HG03196 (cell line): ENCODE measurements at regions not wholly inside any gene's neighbourhood (a gene's known extent, or its start where the extent isn't known, plus 50 kb on each side); places are given as distances from the start of the nearest gene placed in this dataset.
"Not testable (repeated sequence)": the region's sequence is repeated elsewhere in the genome, so short reads cannot be mapped to it uniquely, and the experiment has no call there.

Source experiments
- ATAC-seq: cut with Tn5 transposase; IDR thresholded peaks from one replicate; pipeline ENCODE4 v1.9.1; 2021; ENCODE audit not compliant: unreplicated experiment

DNA sequence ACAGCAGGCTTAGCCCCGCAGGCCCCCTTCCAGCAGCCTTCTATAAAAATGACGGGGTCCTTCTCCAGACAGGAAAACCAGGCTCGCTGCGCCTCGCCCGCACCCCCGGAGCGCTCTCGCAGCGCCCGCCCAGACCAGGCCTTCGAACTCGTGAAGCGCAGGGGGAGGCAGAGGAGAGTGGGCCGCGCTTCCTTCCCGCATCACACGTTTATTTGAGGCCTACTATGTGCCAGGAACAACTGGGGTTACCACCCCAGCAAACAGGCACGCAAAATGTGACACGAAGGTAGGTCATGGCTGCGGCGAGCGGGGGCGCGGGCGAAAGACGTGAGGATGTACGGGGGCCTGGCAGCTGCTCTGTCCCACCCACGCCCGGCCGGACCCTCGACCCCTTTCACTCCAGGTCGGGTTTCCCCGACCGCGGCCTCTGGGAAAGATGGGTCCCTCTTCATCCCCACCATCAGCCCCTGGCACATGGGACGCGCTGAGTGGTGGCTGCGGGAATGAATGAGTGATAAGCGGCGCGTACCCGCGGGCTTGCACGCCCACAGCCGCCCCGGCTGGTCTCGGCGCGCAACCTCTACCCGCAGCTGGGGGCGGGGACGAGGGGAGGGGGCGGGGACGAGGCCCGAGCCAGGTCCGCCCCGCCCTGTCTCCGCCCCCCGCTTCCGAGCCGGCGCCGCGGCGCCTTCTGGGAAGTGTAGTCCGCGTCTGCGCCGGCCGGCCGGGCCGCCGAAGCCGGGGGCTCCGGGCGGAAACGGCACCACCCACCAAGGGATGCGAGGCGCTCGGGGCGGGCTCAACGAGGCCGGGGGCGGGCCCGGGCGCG, 59.1 kb downstream of the ZNF467 start:
- ATAC-seq: peak; percentile 93

DNA sequence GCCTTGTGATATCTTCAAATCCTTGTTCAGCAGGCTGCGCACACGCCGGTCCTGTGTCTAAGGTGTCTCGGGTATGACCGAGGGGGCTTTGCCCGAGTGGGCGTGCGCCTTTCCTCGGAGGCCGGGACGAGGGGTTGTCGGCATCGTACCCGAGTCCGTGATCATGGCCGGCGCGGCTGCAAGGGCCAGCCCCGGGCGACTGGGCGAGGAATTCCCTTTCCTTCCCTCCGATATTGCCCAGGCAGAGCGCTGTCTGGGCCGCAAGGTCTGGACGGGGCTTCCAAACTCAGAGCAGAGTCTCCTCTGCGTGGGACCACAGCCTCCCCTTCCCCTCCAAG, 59.7 kb downstream of the ZNF467 start:
- no peak for ATAC-seq

DNA sequence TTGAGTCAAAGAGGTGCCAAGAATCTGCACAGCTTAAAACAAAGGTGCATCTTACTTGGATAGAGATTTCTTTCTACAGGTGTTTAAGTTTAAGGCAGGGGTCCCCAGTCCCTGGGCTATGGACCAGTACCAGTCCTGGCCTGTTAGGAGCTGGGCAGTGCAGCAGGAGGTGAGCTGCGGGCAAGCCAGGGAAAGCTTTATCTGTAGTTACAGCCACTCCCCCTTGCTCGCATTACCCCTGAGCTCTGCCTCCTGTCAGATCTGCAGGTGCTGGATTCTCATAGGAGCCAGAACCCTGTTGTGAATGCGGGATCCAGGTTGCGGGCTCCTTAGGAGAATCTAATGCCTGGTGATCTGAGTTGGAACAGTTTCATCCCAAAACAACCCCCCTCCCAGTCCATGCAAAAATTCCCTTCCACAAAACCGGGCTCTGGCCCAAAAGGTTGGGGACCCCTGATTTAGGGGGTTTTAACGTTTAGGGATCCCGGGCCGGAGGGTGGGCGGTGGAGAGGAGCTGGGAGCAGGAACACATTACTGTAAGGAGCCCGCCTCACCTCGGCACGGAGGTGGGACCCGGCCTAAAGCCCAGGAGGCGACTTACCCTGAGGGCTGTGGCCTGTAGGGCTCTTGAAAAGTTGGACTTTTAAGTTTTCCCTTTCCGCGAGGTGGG, 60.2 kb downstream of the ZNF467 start:
- no peak for ATAC-seq

DNA sequence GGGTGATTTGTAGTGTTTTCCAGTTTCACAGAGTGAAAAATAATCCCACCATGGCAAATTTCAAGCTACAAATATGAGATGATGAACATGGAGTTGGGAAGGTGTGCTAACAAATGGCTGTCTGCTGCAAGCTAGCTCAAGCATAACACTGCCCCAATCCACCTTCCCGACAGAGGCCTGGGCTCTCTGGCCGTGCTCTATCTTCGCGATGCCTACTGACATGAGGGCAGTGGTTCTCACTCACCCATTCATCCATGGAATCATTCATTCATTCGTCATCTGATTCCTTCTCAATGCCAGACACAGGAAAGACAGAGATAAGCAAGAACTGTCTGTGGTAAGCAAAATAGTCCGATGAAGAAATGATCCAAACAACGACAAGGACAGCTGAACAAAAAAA, 65.4 kb downstream of the ZNF467 start:
- no peak for ATAC-seq

DNA sequence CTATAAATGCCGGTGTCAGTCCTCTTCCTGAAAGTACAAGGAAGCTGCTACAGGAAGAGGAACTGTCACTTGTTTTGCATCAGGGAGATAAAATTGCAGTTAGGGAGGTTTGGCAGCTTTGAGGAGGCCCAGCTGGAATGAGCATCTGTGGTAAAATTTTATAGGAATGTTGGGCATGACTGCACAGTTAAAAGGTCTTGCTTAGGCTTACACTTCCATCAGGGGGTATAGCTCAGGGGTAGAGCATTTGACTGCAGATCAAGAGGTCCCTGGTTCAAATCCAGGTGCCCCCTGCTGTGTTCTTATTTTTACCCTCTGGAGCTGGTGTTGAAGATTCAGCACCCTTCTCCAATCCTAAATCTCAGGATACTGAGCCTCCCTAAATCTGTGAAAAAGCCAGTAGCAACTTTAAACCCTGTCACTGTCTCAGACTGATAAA, 65.9 kb downstream of the ZNF467 start:
- no peak for ATAC-seq

DNA sequence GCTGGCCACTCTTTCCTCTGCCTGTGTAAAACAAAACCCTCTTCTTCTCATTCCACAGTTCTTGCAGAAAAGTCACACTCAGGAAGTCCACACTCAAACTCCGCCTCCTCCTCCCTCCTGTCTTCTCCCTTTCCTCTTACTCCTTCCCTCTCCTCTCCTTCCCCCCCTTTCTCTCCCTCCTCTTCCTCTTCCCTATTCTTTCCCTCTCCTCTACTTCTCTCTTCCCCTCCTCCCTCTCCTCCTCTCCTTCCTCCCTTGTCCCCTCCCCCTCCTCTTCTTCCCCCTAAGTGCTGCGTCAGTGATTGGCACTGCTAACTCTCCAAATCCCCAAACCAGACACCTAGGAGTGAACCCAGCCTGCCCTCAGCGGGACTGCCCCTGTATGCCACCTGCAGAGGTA, 67.0 kb downstream of the ZNF467 start:
- no peak for ATAC-seq

DNA sequence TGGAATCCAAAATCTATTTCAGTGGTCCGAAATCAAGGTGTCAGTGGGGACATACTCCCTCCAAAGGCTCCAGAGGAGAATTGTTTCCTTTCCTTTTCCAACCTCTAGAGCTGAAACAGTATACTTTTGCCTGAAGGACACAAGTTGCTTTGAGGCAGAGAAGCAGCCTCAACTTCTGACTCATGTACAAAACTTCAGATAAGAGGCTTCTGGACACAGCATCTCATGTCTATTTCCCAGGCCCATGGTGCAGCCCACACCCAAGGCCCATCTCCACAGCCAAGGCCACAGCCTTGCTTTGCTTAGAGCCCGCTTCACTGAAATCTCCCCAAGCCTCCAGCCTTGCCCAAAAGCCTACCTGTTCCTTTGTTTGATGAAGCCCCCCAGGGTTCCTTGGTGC, 68.9 kb downstream of the ZNF467 start:
- no peak for ATAC-seq

DNA sequence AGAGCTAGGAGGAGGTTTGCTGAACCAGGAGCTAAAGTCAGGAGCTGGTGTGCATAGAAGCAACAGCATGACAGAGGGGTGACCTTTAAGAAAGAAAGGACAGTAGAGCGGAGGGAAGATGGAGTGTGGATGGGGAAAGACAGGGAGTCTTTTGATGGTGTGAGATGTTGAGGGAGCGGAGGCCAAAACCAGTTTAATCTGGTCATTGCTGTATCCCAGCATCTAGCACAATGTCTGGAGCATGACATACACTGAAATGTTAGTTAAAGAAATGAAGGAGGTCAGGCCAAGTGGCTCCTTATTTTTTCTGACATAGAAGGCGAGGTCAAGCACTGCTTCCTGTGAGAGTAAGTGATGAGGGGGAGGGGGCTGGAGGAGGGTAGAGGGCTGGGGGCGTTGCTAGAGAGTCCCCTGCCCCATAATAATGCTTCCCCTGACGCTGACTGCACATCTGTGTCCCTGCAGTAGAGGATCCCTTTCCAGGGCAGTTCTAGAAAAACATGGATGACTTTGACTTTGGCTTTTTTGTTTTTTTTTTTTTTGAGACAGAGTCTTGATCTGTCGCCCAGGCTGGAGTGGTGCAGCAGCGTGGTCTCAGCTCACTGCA, 70.2 kb downstream of the ZNF467 start:
- no peak for ATAC-seq

DNA sequence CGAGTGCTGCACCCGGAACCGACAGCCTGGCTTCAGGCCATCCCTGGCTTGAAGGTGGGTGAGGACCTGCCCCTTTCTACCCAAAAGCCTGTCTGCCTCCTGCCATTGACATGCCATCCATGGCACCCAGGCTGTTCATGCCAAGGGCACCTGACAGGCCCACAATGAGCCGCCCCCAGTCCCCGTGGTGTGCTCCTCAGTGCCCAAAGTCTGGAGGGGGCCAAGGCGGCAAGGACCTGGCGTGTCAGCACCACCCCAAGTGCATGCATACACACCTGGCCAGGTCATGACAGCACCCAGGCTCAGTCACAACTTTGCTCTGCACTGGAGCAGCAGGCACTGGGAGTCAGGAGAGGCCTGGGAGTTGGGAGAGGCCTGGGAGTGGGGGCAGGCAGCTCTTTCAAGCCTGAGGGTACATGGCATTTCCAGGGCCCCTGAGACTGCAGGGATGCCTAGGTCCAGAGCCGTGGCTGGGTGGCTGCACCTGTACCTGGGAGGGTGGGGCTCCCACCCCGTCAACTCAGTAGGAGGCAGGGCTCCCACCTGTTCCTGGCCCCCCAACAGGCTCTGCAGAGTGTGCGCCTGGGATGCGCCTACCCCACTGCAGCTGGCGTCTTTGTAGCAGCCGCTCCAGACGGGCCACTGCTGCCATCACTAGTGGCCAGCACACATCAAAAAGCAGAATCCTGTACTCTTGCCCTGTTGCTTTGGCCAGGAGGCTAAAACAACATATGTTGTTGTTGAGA, 71.7 kb downstream of the ZNF467 start:
- no peak for ATAC-seq

DNA sequence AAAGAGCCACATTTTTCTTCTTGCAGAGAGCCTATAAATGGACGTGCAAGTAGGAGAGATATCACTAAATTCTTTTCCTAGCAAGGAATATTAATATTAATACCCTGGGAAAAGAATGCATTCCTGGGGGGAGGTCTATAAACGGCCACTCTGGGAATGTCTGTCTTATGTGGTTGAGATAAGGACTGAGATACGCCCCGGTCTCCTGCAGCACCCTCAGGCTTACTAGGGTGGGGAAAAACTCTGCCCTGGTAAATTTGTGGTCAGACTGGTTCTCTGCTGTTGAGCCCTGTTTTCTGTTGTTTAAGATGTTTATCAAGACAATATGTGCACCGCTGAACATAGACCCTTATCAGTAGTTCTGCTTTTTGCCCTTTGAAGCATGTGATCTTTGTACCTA, 75.6 kb downstream of the ZNF467 start:
- ATAC-seq: not testable (repeated sequence)

DNA sequence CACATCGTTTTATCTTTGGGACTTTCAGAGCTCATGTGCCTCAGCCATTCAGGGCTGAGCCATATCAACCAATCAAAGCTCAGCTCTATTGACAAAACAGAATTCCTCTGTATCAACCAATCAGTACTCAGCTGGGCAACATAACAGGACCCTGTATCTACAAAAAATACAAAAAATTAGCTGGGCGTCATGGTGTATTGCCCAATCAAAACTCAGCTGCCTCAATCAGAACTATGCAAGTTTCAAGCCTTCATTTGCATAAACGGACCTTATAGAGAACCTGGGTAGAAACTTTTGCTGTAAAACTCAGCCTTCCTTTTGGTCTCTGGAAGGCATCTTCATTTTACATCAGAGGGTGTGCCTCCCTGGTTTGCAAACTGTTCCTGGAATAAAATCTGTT, 77.1 kb downstream of the ZNF467 start:
- ATAC-seq: no peak

DNA sequence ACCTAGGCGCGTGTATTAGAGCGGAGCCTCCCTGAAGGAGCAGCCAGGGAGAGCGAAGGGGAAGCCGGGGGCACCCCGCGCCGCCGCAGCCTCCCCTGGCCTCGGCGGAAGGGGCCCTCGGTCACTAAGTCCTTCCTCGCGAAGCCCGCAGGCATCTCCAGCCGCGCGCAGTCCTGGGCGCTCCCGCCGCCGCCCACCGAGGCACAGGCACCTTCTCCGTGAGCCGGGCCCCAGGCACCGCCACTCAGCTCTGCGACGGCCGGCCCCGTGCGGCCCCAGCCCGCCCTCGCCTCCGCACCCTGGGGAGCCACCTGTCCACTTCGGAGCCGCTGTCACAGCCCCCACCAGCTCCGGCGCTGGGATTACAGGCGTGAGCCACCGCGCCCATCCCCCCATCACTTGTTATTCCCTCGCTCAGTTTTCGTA, 80.8 kb downstream of the ZNF467 start:
- ATAC-seq: no peak

DNA sequence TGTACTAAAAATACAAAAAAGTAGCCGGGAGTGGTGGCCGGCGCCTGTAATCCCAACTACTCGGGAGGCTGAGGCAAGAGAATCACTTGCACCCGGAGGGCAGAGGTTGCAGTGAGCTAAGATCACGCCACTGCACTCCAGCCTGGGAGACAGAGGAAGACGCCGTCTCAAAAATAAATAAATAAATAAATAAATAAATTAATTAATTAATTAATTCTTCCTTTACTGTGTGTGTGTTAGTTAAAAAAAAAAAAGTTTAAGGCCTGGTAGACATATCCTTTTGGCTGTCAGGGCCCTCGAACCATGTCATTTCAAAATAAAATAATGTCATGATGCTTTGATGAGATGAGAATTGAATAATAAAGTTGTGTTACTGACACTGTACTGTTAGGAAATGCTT, 81.3 kb downstream of the ZNF467 start:
- no peak for ATAC-seq

DNA sequence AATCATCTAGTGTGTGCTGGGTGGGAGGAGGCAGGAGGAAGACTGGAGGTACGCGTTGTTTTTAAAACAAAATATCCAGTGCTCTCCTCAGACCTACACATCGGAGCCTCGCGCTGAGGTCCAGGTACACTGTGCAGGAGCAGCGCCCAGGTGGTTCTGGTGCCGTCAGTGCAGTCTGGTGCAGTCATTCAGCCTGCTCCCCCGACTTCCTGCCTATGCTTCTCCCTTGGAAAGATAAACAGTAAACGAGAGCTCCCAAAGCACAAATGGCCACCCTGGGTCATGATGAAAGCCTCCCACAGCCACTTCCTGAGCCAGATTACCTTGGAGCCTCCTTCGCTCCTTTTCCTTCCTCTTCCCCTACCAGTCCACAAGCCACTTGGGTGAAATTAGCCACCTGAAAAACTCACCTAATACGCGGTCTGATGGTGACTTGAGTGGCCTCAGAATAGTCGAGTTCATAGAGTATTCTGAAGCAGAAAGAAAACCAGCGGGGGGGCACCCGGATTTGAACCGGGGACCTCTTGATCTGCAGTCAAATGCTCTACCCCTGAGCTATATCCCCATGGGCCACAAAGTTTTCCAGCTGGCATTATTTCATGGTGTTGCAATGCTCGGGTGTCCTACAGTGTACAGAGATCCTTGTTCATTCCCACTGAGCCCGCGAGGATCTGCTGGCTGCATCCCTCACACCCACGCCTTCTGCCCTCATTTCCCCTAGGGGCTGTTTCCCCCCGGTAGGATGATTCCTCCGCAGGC, 82.5 kb downstream of the ZNF467 start:
- no peak for ATAC-seq

DNA sequence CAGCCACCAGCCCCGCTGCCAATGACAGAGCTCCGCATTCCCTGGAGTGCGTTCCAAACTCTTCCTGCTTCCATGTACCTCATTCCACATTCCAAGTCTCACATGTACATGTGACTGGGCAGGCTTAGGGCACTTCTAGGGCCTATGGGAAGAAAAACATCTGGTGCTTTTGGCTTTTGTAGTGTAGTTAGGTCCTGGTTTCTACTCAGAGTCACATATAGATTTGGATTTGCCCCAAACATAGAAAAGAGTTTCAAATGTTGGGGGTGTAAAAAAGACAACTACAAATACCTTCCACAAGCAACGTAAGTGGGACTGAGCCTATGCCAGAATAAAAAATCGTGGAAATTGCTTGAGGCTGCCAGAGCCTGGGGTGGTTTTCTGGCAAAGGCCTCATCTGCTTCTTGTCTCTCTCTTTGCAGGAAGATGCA, 84.1 kb downstream of the ZNF467 start:
- ATAC-seq: no peak

DNA sequence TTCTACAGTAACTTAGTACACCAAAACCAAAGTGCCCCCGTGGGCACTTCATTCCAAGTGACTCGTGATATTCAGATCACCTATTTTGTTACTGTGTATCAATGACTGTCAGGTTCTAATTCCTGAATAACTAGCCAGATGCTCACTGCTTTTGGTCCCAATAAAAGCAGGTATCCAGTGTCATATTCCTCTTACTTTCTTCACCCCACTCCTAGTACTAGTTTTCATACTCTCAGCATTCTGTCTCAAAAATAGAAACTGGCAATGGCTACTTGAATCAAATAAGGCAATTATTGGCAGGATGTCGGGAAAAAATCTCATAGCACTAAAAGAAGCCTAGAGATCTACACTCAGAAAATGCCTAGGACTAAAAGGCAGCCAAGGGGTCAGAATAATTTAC, 84.6 kb downstream of the ZNF467 start:
- ATAC-seq: no peak

DNA sequence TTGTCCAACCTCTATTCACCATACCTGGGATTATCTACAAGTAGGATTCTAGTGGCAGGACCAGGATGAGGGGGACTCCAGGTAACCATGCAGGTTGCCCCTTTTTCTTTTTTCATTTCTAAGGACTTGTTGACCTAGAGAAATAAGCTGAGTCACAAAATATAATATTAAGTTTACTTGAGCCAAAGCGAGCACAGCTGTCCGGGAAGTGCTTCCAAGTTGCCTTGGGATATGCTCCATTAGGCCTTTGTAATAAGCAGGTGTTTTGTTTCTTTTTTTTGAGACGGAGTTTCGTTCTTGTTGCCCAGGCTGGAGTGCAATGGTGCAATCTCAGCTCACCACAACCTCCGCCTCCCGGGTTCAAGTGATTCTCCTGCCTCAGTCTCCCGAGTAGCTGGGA, 85.6 kb downstream of the ZNF467 start:
- ATAC-seq: not testable (repeated sequence)

DNA sequence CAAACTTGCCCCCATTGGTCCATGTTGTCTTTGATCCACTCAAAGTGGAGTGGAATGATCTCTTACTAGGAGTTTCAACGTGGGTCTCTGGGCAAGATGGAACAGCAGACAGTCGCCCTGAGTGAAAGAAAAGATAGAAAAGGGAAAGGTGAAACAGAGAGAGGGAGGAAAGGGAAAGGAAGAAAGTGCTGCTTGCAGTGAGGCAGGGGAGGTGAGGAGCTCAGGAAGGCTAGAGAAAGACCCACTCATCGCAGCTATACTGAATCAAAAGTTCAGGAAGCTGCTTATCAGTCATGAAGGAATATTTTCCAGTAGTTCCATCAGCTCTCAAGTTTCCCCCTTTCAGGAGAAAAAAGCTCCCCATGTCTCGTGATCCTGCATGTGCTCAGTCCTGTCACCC, 86.9 kb downstream of the ZNF467 start:
- no peak for ATAC-seq

DNA sequence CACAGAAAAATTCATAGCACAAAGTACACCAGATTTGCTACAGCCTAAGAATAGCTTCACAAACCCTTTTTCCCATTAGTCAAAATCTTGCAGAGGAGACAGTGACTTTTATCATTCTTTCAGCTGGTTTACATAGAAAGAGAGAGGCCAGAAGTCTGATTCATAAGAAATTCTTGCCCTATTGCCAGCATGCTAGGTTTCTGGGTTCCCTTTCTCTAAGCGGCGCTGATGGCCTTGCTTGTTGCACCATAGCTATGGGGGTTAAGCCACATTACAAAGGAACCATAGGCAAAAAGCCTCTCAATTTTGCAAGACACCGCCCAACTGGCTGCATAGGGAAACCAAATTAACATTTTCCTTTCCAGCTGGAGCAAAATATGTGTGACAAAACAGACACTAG, 87.4 kb downstream of the ZNF467 start:
- no peak for ATAC-seq

DNA sequence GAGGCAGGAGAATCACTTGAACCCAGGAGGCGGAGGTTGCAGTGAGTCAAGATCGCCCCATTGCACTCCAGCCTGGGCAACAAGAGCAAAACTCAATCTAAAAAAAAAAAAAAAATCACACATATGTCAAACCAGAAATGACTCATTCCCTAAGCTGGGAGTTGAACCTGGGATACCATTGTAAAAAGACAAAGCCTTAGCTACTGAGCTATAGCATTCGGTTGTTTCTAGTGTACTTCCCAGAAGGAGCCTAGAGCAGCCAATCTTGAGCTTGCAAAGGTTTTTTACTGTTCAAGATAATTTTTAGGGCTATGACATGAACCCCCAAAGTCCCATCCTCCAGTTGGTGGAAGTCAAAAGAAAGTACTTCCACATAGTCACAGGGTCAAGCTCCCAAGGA, 87.9 kb downstream of the ZNF467 start:
- ATAC-seq: no peak

DNA sequence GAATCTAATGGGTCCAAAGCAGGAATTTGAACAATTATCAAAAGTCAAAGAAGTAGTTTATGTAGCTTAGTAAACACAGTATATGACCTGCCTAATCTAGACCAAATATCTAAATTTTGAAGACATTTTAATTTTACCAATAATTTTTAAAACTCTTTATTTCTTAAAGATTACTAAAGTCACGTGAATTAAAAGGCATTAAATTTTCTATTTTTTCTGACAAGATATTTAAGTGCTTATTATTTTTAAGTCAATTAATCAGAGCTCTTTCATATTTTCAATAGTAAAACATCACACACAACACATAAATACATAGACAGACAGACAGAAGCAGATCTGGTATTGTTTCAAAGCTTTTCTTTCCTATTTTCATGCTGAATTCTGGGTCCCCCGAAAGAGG, 89.5 kb downstream of the ZNF467 start:
- ATAC-seq: no peak
